Activated naive CD4-positive, alpha-beta T cell treated with anti-CD3 and anti-CD28 coated beads for 36 hours (primary cell): ENCODE measurements at regions not wholly inside any gene's neighbourhood (a gene's known extent, or its start where the extent isn't known, plus 50 kb on each side); places are given as distances from the start of the nearest gene placed in this dataset.

Experiments
- CTCF ChIA-PET: fragments of 350-600 bp; sonication (Branson Sonifier 250); formaldehyde crosslinking; loops from one replicate; lab custom pipeline; 2021; ENCODE audit warnings: antibody characterized with exemption; lab: Charles Lee
- DNase-seq: peaks from one replicate; pipeline ENCODE4 v3.0.0-alpha.2; 2020
- H3K27ac Mint-ChIP-seq: one replicate; pipeline ENCODE4 v1.8.0; 2021; ENCODE audit warnings: mild to moderate bottlenecking, mixed read lengths
- H3K27me3 Mint-ChIP-seq: one replicate; pipeline ENCODE4 v1.8.0; 2021; ENCODE audit warnings: low read depth, mixed read lengths
- H3K36me3 Mint-ChIP-seq: one replicate; pipeline ENCODE4 v1.8.0; 2021; ENCODE audit warnings: low read depth, mixed read lengths
- H3K4me1 Mint-ChIP-seq: one replicate; pipeline ENCODE4 v1.8.0; 2021; ENCODE audit warnings: low read depth, mixed read lengths
- H3K4me3 Mint-ChIP-seq: one replicate; pipeline ENCODE4 v1.8.0; 2021; ENCODE audit warnings: mild to moderate bottlenecking, moderate library complexity, mixed read lengths
- H3K9me3 Mint-ChIP-seq: one replicate; pipeline ENCODE4 v1.8.0; 2021; ENCODE audit warnings: mixed read lengths
- intact Hi-C: fragments of 100-400 bp; cut with micrococcal nuclease; formaldehyde crosslinking; loops from one replicate; pipeline ENCODE4 v1.15.1; 2023

- no peak overlapping the region for H3K4me3 Mint-ChIP-seq
- H3K27ac Mint-ChIP-seq, result no peak overlapping the region
- DNase-seq, result no peak
- CTCF ChIA-PET, result no interaction called here
- intact Hi-C loops, result no loop called here
- peaks cover 2% of the 10 kb centered on the region for H3K27me3 Mint-ChIP-seq
- H3K9me3 Mint-ChIP-seq, result no peaks in the 10 kb centered on the region
- H3K36me3 Mint-ChIP-seq, result no peaks in the 10 kb centered on the region
- H3K4me1 Mint-ChIP-seq, result no peaks in the 10 kb centered on the region
These were observed 332.2 kb upstream of the RBMS3 start for GRCh38 chr3:28948685-28949084.

- peaks cover 2% of the 10 kb centered on the region for H3K27me3 Mint-ChIP-seq
- intact Hi-C loops, result no loop called here
- H3K4me3 Mint-ChIP-seq, result no peak overlapping the region
- CTCF ChIA-PET, result no interaction called here
- H3K9me3 Mint-ChIP-seq, result no peaks in the 10 kb centered on the region
- no peak for DNase-seq
- H3K4me1 Mint-ChIP-seq, result no peaks in the 10 kb centered on the region
- no peak overlapping the region for H3K27ac Mint-ChIP-seq
- H3K36me3 Mint-ChIP-seq, result no peaks in the 10 kb centered on the region
These were observed 331.3 kb upstream of the RBMS3 start for GRCh38 chr3:28949580-28949979.

DNA sequence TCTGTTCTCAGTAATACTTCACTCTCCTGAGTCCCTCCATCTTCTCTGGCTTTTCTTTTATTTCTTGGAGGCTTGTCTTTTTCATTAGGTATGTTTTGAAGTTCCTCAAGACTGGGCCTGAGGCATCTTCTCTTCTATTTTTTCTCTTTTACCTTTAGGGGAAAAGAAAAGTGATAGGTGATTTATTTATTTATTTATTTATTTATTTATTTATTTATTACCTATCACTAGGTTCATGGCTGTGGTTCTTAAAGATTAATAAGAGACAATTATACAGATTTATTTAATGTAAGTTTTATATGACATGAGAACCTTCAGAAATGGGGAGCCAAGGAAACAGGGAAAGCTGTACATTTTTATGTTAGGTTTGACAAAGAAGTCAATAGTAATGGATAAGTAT is 330.3 kb upstream of the RBMS3 start:
- intact Hi-C loops, result no loop called here
- H3K4me1 Mint-ChIP-seq, result no peaks in the 10 kb centered on the region
- CTCF ChIA-PET, result no interaction called here
- peaks cover 2% of the 10 kb centered on the region for H3K27me3 Mint-ChIP-seq
- no peaks in the 10 kb centered on the region for H3K9me3 Mint-ChIP-seq
- no peak overlapping the region for H3K4me3 Mint-ChIP-seq
- DNase-seq, result no peak
- H3K27ac Mint-ChIP-seq, result no peak overlapping the region
- H3K36me3 Mint-ChIP-seq, result no peaks in the 10 kb centered on the region

DNA sequence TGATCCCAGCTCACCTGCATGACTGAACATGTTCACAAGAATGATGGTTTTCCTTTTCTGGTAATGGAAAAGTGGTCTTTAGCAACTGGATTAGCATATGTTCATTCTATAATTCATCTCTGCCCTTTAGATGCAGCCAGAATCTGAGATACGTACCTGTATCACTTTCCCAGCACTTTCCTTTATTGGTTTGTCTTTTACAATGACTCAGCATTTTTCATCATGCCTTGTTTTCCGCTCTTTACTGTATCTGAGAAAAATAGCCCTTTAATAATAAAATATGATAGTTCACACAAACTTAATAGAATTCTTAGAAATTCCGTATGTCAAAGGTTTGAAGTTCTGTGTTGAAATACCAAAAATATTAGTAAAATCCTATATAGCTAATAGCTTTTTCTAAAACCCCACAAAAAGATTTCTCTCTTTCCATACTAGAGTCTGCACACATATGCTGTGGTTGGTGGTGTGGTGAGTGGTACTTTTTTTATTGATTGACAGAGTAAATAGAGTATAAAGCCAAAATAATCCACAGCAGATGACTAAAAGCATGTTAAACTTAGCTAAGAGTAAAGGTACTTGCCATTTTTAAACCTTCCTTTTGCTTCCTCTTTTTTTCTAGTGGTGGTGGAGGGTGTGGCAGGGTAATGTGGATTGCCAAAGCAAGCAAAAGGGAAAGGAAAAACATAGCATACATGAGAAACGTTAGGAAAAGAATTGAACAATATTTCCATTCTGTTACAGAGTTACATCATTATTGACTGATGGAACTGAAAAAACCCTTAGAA is 328.9 kb upstream of the RBMS3 start:
- Mint-ChIP-seq H3K9me3 (no peaks in the 10 kb centered on the region), H3K36me3 (no peaks in the 10 kb centered on the region), H3K4me1 (no peaks in the 10 kb centered on the region), H3K27me3 (peaks cover 2% of the 10 kb centered on the region), H3K27ac (no peak overlapping the region), H3K4me3 (no peak overlapping the region)
- CTCF ChIA-PET, result no interaction called here
- intact Hi-C loops, result no loop called here
- DNase-seq, result no peak

DNA sequence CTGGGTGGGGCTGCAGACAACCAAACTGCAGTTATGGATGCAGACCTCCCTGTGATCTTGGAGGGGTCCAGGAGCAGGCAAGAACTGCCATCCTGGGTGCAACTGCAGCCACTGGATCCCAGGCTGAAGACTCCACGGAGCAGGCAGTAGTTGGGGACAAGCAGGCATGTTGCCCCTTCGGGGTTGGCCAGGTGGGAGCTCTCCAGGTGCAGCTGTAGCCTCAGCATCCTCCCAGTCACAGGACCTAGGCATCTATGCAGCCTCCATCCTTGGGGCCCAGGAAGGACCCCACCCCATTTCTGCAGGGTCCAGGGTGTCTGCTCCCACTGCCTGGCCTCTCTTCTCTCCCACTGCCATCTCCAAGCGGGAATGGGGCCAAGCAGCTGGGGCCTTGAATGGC is 322.2 kb upstream of the RBMS3 start:
- no peak for DNase-seq
- Mint-ChIP-seq H3K4me1 (no peaks in the 10 kb centered on the region), H3K27me3 (no peaks in the 10 kb centered on the region), H3K27ac (no peak overlapping the region), H3K9me3 (peaks cover 7% of the 10 kb centered on the region), H3K36me3 (no peaks in the 10 kb centered on the region), H3K4me3 (no peak overlapping the region)
- intact Hi-C loops, result no loop called here
- CTCF ChIA-PET, result no interaction called here

- Mint-ChIP-seq H3K27me3 (peaks cover 4% of the 10 kb centered on the region), H3K4me3 (no peak overlapping the region), H3K27ac (no peak overlapping the region), H3K36me3 (no peaks in the 10 kb centered on the region), H3K9me3 (peaks cover 18% of the 10 kb centered on the region), H3K4me1 (peaks cover 3% of the 10 kb centered on the region)
- CTCF ChIA-PET, result no interaction called here
- intact Hi-C loops, result no loop called here
- no peak for DNase-seq
These were observed 309.7 kb upstream of the RBMS3 start for GRCh38 chr3:28971156-28971555.

- Mint-ChIP-seq H3K27me3 (peaks cover 4% of the 10 kb centered on the region), H3K4me3 (no peak overlapping the region), H3K9me3 (peaks cover 12% of the 10 kb centered on the region), H3K4me1 (peaks cover 3% of the 10 kb centered on the region), H3K27ac (no peak overlapping the region), H3K36me3 (no peaks in the 10 kb centered on the region)
- CTCF ChIA-PET, result no interaction called here
- intact Hi-C loops, result no loop called here
- DNase-seq, result no peak
These were observed 307.9 kb upstream of the RBMS3 start for GRCh38 chr3:28972921-28973320.

DNA sequence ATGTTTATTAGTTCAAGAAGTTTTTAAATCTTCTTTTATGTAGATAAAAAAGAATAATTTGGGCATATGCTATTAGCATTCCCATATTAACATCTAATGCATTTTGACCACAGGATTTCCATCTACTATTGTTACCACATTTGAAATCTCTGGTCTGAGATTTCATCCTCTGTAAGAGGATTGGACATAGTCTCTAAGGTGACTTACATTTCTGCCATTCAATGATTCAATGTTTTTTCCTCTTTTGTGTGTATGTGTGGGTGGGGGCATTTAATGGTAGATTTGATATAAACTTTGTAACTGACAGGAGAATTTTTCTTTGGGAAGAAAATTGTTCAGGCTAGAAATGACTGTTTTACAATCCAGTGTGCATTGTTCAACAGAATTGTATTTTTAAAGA is 307.3 kb upstream of the RBMS3 start:
- H3K4me1 Mint-ChIP-seq, result peaks cover 3% of the 10 kb centered on the region
- H3K36me3 Mint-ChIP-seq, result no peaks in the 10 kb centered on the region
- peaks cover 10% of the 10 kb centered on the region for H3K9me3 Mint-ChIP-seq
- intact Hi-C loops, result no loop called here
- H3K27me3 Mint-ChIP-seq, result peaks cover 4% of the 10 kb centered on the region
- no peak overlapping the region for H3K27ac Mint-ChIP-seq
- no peak for DNase-seq
- CTCF ChIA-PET, result no interaction called here
- H3K4me3 Mint-ChIP-seq, result no peak overlapping the region

GRCh38 chr3:28978092-28978491 is 302.8 kb upstream of the RBMS3 start:
- intact Hi-C loops, result no loop called here
- Mint-ChIP-seq H3K4me3 (no peak overlapping the region), H3K4me1 (peaks cover 4% of the 10 kb centered on the region), H3K27me3 (peaks cover 4% of the 10 kb centered on the region), H3K27ac (no peak overlapping the region), H3K36me3 (no peaks in the 10 kb centered on the region), H3K9me3 (no peaks in the 10 kb centered on the region)
- no peak for DNase-seq
- CTCF ChIA-PET, result no interaction called here

DNA sequence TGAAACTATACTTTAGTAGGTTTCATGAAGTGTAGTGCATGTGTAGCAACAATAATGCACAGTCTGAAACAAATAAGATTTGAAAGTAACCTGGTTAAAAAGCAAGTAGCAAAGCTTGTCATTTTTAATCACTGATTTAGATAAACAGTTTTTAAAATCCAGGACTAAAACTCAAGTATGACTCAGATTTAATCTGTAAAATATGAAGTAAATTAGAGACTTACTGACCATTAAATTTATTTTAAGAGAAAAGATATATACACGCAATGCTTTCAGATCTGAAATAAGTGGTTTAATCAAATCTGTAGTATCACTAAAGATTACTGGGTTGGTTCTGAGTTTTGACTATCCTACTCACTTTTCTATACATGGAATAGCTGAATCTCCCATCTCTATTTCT is 300.7 kb upstream of the RBMS3 start:
- Mint-ChIP-seq H3K9me3 (no peaks in the 10 kb centered on the region), H3K27ac (no peak overlapping the region), H3K36me3 (no peaks in the 10 kb centered on the region), H3K27me3 (no peaks in the 10 kb centered on the region), H3K4me3 (no peak overlapping the region), H3K4me1 (peaks cover 2% of the 10 kb centered on the region)
- intact Hi-C loops, result no loop called here
- CTCF ChIA-PET, result no interaction called here
- no peak for DNase-seq

GRCh38 chr3:28980631-28981030 is 300.2 kb upstream of the RBMS3 start:
- CTCF ChIA-PET, result no interaction called here
- no peaks in the 10 kb centered on the region for H3K36me3 Mint-ChIP-seq
- intact Hi-C loops, result no loop called here
- no peaks in the 10 kb centered on the region for H3K9me3 Mint-ChIP-seq
- peaks cover 2% of the 10 kb centered on the region for H3K4me1 Mint-ChIP-seq
- no peak for DNase-seq
- no peaks in the 10 kb centered on the region for H3K27me3 Mint-ChIP-seq
- no peak overlapping the region for H3K4me3 Mint-ChIP-seq
- H3K27ac Mint-ChIP-seq, result no peak overlapping the region

DNA sequence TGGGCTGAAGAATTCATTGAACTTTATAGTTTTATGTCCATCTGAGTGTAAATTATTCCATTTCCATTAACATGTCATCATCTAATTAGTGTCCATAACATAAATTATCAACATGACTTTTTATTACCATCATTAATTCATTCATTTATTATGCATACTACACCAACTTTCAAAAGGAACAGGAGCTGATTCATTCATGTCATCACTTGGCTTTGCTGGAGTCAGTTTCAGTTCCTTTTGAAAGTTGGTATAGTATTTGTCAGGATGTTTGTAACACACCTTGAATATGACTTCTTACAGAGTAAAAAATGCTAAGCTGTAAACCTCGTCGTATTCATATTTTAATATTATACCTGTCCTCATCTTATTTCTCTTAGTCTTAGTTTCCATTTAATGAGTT is 298.0 kb upstream of the RBMS3 start:
- CTCF ChIA-PET, result interaction anchor here (0.6 to 0.8 kb wide), 3 partner anchors 147 to 1898 kb away, joined by 3 to 4 read pairs (median 3); no protein-coding TSS in a partner anchor
- peaks cover 2% of the 10 kb centered on the region for H3K4me1 Mint-ChIP-seq
- no peak for DNase-seq
- H3K4me3 Mint-ChIP-seq, result no peak overlapping the region
- no peaks in the 10 kb centered on the region for H3K27me3 Mint-ChIP-seq
- H3K9me3 Mint-ChIP-seq, result no peaks in the 10 kb centered on the region
- no peak overlapping the region for H3K27ac Mint-ChIP-seq
- no peaks in the 10 kb centered on the region for H3K36me3 Mint-ChIP-seq
- intact Hi-C loops, result no loop called here

DNA sequence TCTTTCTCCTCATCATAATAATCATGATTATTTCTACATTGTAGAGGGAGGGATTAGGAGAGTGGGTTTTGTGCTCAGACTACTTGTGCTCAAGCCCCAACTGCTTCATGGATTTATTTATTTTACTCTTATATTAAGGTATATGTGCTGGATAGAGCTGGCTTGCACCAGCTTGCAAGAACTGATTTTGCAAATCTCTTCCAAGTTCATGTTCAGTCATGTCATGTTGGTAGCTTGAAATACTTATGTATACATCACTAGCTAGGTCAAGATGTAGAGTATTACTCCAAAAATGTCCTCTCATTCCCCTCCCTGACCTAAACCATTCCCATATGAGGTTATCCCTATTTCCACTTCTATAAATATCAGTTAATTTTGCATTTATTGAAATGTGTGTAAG is 293.9 kb upstream of the RBMS3 start:
- H3K9me3 Mint-ChIP-seq, result no peaks in the 10 kb centered on the region
- H3K4me3 Mint-ChIP-seq, result no peak overlapping the region
- H3K36me3 Mint-ChIP-seq, result no peaks in the 10 kb centered on the region
- no peaks in the 10 kb centered on the region for H3K4me1 Mint-ChIP-seq
- H3K27me3 Mint-ChIP-seq, result no peaks in the 10 kb centered on the region
- no peak for DNase-seq
- H3K27ac Mint-ChIP-seq, result no peak overlapping the region
- intact Hi-C loops, result no loop called here
- CTCF ChIA-PET, result no interaction called here
